ENCODE measurements at regions not wholly inside any gene's neighbourhood (a gene's known extent, or its start where the extent isn't known, plus 50 kb on each side); places are given as distances from the start of the nearest gene placed in this dataset.

- no peak for TF ChIP-seq CTCF (conservative IDR thresholded peaks at IDR 0.05)
- no peak for TF ChIP-seq ZFX (IDR thresholded peaks at IDR 0.05)
- H3K27ac ChIP-seq = no peak overlapping the region
Measured at GRCh38 chr13:81425286-81425685, 1084.4 kb upstream of the SPRY2 start.

- TF ChIP-seq ZFX (IDR thresholded peaks at IDR 0.05) (no peak), CTCF (conservative IDR thresholded peaks at IDR 0.05) (no peak)
- no peak overlapping the region for H3K27ac ChIP-seq
Measured at GRCh38 chr13:81409284-81409683, 1068.4 kb upstream of the SPRY2 start.

GRCh38 chr13:81408647-81409046 is 1067.7 kb upstream of the SPRY2 start:
- TF ChIP-seq CTCF (conservative IDR thresholded peaks at IDR 0.05) (no peak), ZFX (IDR thresholded peaks at IDR 0.05) (no peak)

GRCh38 chr13:81406639-81407292 is 1065.8 kb upstream of the SPRY2 start:
- TF ChIP-seq CTCF (conservative IDR thresholded peaks at IDR 0.05) (no peak), ZFX (IDR thresholded peaks at IDR 0.05) (no peak)
- no peak overlapping the region for H3K27ac ChIP-seq

More at GRCh38 chr13:81408647-81409046, 1067.7 kb upstream of the SPRY2 start:
- H3K27ac ChIP-seq = no peak overlapping the region

GRCh38 chr13:81406022-81406421 is 1065.1 kb upstream of the SPRY2 start:
- H3K27ac ChIP-seq = no peak overlapping the region
- TF ChIP-seq ZFX (IDR thresholded peaks at IDR 0.05) = no peak

- TF ChIP-seq CTCF (conservative IDR thresholded peaks at IDR 0.05) (no peak), ZFX (IDR thresholded peaks at IDR 0.05) (no peak)
- no peak overlapping the region for H3K27ac ChIP-seq
Measured at GRCh38 chr13:81396192-81396591, 1055.3 kb upstream of the SPRY2 start.

- H3K27ac ChIP-seq = no peak overlapping the region
- TF ChIP-seq CTCF (conservative IDR thresholded peaks at IDR 0.05) = no peak
- no peak for TF ChIP-seq ZFX (IDR thresholded peaks at IDR 0.05)
Measured at GRCh38 chr13:81395368-81395767, 1054.4 kb upstream of the SPRY2 start.

- TF ChIP-seq CTCF (conservative IDR thresholded peaks at IDR 0.05) (no peak), ZFX (IDR thresholded peaks at IDR 0.05) (no peak)
- H3K27ac ChIP-seq = no peak overlapping the region
Measured at GRCh38 chr13:81394640-81395039, 1053.7 kb upstream of the SPRY2 start.
